HT-29 (cell line): ENCODE measurements at regions not wholly inside any gene's neighbourhood (a gene's known extent, or its start where the extent isn't known, plus 50 kb on each side); places are given as distances from the start of the nearest gene placed in this dataset.
"Not testable (repeated sequence)": the region's sequence is repeated elsewhere in the genome, so short reads cannot be mapped to it uniquely, and the experiment has no call there.

Source experiments
- DNase-seq: peaks from one replicate; pipeline ENCODE4 v3.0.0-alpha.2; 2015; ENCODE audit warnings: low spot score

DNA sequence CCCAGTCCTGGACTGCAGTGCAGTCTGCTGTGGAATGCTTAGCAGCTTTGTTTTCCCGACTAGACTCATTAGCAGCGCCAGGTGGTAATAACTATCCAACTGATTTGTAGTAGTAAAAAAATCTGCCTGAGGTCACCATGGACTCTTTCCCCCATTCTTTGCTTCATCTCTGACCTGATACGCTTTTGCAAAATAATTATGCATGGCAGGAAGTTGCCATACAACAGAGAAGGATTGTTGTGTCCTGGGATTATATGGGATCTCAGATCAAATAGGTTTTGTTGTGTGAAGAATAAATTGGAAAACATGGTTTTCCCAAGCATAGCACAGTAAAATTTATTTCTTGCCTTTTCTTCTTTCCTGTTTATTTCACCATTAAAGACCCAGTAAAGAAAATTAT is 72.4 kb upstream of the ATP5MC3 start:
- no peak for DNase-seq

DNA sequence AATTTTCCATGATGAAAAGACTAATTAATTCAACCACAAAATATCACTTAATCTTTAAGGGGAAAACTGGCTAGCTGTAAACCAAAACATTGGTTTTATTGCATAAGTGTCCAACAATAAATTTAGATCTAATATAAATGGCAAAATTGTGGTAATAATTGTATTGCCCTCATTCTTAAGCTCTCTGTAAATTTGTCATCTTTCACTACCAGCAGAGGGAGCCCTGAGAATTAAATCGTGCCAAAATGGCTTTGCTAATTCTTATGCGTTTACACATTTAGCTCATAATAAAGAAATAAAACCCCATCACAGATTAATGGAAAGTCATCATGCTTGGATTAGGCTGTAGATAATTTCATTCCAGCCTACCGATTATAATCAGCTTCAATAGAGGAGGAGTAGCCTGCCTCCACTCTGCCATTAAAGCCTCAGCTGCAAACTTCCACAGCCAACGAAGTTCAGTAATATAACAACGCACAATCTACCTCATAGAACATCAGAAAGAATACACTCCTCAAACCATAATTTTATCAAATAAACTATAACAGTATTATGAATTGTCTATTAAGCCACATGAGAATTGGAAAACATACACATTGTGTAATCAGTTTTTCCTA is 70.0 kb upstream of the ATP5MC3 start:
- DNase-seq: peak; percentile 61

DNA sequence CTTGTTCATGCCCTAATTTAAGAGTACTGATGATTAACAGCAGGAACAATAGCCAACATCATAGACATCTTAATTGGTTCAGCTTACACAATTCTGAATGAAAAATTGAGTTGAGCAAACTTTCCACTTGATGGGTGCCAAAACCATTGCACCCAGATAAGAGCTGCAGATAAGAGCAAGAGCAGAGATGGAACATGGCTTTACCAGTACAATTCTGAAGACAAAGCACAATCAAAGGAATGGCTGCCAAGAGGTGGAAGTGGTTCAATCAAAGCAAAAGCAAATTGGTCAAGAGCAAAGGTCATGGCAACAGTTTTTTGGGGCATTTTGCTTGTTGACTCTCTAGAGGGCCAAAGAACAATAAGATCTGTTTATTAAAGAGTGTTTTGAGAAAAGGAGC is 65.6 kb upstream of the ATP5MC3 start:
- no peak for DNase-seq

DNA sequence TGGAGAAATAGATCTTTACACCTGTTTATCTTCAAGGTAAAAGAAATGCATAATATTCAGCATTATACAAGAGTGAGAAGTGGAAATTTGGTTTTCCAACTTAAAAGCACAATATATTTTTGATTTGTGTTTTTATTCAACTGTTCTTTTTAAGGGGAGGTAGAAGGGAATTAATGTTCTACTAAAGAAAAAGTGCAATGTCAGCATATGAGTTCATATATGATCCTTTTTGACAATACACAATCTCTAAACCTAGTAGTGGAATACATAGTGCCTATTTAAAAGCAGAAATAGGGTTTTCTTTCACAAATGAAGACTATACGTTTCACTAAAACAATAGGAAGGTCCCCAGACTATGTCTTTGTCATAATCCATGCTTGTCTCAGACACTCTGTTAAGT is 63.2 kb upstream of the ATP5MC3 start:
- DNase-seq: no peak

DNA sequence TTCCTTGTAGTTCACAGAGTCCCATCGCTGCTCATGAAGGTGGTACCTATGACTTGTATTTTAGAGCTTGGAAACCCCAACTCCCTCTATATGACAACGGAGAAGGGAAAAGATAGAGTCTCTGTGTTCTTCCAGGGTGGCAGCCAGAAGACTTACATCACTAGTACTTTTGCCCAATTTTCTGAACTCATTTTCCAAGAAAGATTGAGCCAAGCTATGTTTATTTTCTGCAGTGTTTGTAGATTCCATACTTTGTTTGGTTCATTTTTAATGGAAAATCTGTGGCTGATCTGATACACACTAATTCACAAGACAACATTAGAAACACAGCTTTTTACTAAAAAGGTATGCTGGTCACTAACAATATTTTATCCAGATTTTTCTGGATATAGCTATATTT is 60.2 kb upstream of the ATP5MC3 start:
- DNase-seq: no peak

DNA sequence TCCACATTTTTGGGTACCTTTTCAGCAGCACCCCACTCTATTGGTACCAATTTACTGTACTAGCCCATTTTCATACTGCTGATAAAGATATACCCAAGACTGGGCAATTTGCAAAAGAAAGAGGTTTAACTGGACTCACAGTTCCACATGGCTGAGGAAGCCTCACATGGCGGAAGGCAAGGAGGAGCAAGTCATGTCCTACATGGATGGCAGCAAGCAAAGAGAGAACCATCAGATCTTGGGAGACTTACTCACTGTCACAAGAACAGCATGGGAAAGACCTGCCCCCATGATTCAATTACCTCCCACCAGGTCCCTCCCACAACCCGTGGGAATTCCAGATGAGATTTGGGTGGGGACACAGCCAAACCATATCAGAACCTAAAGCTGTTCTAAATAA is 58.5 kb upstream of the ATP5MC3 start:
- DNase-seq: not testable (repeated sequence)

DNA sequence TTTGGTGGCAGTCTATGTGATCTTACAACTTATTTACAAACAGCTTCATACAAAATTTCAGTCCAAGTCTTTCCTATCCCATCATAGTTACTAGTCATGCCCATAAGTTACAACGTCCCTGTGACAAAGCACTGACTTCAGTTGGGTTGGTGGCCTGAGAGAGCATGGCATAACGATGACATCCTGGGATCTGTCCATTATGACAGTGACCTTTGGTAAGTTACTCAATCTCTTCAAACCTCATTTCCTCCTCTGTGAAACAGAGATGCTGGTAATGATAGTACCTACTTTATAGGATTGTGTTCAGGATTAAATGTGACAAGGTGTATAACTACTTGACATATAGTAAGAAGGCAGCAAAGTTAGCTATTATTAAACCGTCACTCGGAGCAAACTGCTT is 55.4 kb upstream of the ATP5MC3 start:
- no peak for DNase-seq

DNA sequence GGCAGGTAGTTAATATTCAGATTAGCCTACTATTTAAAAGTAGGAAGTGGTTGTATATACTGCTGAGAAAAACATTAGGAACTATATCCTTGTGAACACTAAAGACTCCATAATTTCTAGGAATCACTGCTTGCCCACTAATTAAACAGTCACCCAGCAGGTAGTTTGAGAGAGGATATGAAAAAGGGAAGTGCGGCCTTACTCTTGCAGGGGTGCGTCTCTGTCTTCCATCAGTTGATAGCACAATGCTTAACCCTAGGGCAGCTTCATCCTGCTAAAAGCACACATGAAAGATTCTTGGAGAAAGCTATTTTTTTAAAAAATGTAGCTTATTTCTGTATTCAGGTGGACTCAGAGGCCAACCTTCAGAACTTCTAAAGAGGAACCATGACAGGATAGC is 53.1 kb upstream of the ATP5MC3 start:
- no peak for DNase-seq

DNA sequence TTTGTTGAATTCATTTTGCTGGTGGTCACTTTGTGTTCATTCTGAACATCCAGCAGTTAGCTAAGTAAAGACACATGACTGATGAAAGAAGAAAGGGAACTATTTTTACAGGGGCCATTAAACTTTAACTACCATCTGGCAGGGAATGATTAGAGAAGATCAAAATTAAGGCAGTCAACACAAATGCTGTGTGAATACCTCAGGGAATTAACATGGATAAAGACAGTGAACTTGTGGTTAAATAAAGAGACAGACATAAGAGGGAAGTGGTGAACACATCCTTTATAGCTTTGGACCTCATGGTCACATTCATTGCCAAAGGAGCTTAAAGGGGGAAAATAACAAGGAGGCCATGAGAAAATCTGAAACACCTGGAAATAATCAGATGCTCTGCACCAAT is 52.6 kb upstream of the ATP5MC3 start:
- peak; percentile 49 for DNase-seq

DNA sequence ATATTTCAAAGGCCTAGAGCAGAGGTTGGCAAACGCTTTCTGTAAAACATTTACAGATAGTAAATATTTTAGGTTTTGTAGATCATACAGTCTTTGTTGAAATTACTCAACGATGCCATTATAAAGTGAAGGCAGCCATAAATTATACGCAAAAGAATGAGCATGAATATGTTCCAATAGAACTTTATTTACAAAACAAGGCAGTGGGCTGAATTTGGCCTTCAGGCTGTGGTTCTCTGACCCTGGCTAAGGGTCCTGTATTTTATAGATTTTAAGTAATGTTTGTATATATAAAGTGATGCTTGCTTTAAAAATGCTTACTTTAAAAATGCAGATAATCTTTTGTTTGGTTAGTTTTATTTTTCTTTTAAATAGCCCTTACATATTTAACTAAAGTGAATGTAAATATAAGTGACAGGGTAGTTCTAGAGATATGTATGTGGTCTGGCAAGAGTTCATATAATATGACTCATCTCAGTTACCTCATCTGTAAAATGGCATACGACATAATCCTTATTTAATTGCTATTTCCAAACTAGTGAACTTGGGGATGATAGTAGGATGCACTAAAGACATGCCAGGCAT is 51.7 kb upstream of the ATP5MC3 start:
- peak; percentile 68 for DNase-seq
